K562 (cell line): ENCODE measurements at regions not wholly inside any gene's neighbourhood (a gene's known extent, or its start where the extent isn't known, plus 50 kb on each side); places are given as distances from the start of the nearest gene placed in this dataset.

ENCODE experiments used
- ATAC-seq: fragments of 200-7000 bp; cut with Tn5 transposase; 3 replicates; pipeline ENCODE4 v1.9.1; 2020; ENCODE audit warnings: moderate library complexity
- BruUV-seq: library from RNA; stranded (reverse); fragments of 400-500 nt; replicated peaks from 2 replicates; lab custom pipeline; 2021; lab: Mats Ljungman, UMichigan
- CTCF ChIA-PET: fragments of 300-600 bp; formaldehyde crosslinking; extraction: SDS; loops from one replicate; lab custom pipeline; 2021; ENCODE audit warnings: low intra/inter-chr PET ratio; lab: Yijun Ruan, JAX
- POLR2A ChIA-PET: fragments of 300-600, 350-650 bp; sonication (Branson Sonifier 250); formaldehyde crosslinking; extraction: SDS; loops from one replicate; lab custom pipeline; 2021; ENCODE audit warnings: antibody characterized with exemption, inconsistent platforms; lab: Yijun Ruan, JAX
- DNase-seq, 4 experiments: peaks; one replicate each; pipeline versions ENCODE4 v3.0.0 to v3.0.0-alpha.2; 2011 to 2018; ENCODE audit warnings: low spot score in 3 of 4, mixed read lengths in 3 of 4; ENCODE audit errors: extremely low read depth in 1 of 4
- FAIRE-seq: peaks from 2 replicates; lab custom pipeline; 2011; peaks lifted over from hg19 to GRCh38; lab: Jason Lieb, UNC
- H2AFZ ChIP-seq: 2 replicates; pipeline ENCODE4 v1.6.0; 2011; ENCODE audit warnings: low read depth, low read length, control low read depth, inconsistent platforms
- H3K27ac ChIP-seq: fragments of 200-600 bp; 3 replicates; pipeline ENCODE4 v1.8.0; 2011; ENCODE audit warnings: low read depth, mild to moderate bottlenecking, control low read depth, inconsistent platforms, low read length, moderate library complexity, mixed read lengths; ENCODE audit errors: extremely low read depth
- H3K27me3 ChIP-seq, 2 experiments: fragments of 300-600 bp in 1 of 2; 2 replicates in 1 of 2; 3 replicates in 1 of 2; pipeline versions ENCODE4 v1.6.0 to v1.8.0; 2011; ENCODE audit warnings: inconsistent platforms in 2 of 2, low read length in 2 of 2, mild to moderate bottlenecking in 1 of 2, mixed read lengths in 1 of 2, moderate library complexity in 1 of 2; ENCODE audit not compliant: control insufficient read depth in 2 of 2, insufficient read depth in 2 of 2
- H3K36me3 ChIP-seq: fragments of 300-600 bp; 3 replicates; pipeline ENCODE4 v1.8.0; 2011; ENCODE audit warnings: mild to moderate bottlenecking, low read length, inconsistent platforms; ENCODE audit not compliant: control insufficient read depth, insufficient read depth
- H3K4me1 ChIP-seq, 2 experiments: fragments of 200-600 bp in 1 of 2; replicated peaks in 1 of 2; 2 replicates in 1 of 2; 3 replicates in 1 of 2; pipeline versions ENCODE4 v1.5.1 to v1.8.0; 2011; ENCODE audit warnings: inconsistent platforms in 2 of 2, low read length in 2 of 2, mild to moderate bottlenecking in 1 of 2, mixed read lengths in 1 of 2, moderate library complexity in 1 of 2; ENCODE audit not compliant: control insufficient read depth in 2 of 2, insufficient read depth in 2 of 2
- H3K4me2 ChIP-seq: 2 replicates; pipeline ENCODE4 v1.6.1; 2011; ENCODE audit warnings: low read length, control low read depth, inconsistent platforms, mixed read lengths; ENCODE audit not compliant: insufficient read depth
- H3K4me3 ChIP-seq: fragments of 200-600 bp; sonication (generic), shearing (Covaris generic); 2 replicates; pipeline ENCODE4 v1.5.1; 2016; ENCODE audit warnings: control low read depth, inconsistent platforms
- H3K79me2 ChIP-seq: fragments of 200-600 bp; 3 replicates; pipeline ENCODE4 v1.8.0; 2011; ENCODE audit warnings: low read length, inconsistent platforms; ENCODE audit not compliant: control insufficient read depth, insufficient read depth
- H3K9ac ChIP-seq, 2 experiments: 2 replicates each; pipeline versions ENCODE4 v1.6.0 to v1.6.1; 2011; ENCODE audit warnings: low read depth in 2 of 2, low read length in 2 of 2, control low read depth in 1 of 2, inconsistent platforms in 1 of 2, mild to moderate bottlenecking in 1 of 2, mixed read lengths in 1 of 2; ENCODE audit not compliant: insufficient read depth in 1 of 2
- H3K9me1 ChIP-seq: one replicate; pipeline ENCODE4 v1.6.0; 2011; ENCODE audit warnings: inconsistent platforms, mild to moderate bottlenecking, low read length, moderate library complexity; ENCODE audit not compliant: control insufficient read depth, insufficient read depth
- H3K9me3 ChIP-seq: replicated peaks from 2 replicates; pipeline ENCODE4 v1.5.1; 2011; ENCODE audit warnings: low read depth, low read length, inconsistent platforms; ENCODE audit not compliant: control insufficient read depth, insufficient read depth
- H4K20me1 ChIP-seq: replicated peaks from 2 replicates; pipeline ENCODE4 v1.6.1; 2011; ENCODE audit warnings: low read length, inconsistent platforms, mixed read lengths; ENCODE audit not compliant: control insufficient read depth, insufficient read depth
- CREB5 ChIP-seq: fragments of 250-450 bp; sonication (Bioruptor Pico); IDR thresholded peaks from 2 replicates; pipeline ENCODE4 v1.5.0; 2020; ENCODE audit warnings: mild to moderate bottlenecking
- CTCFL ChIP-seq: IDR thresholded peaks from 2 replicates; pipeline ENCODE4 v1.6.1; 2011; ENCODE audit warnings: borderline replicate concordance, low read depth, mild to moderate bottlenecking, moderate library complexity, low read length; ENCODE audit not compliant: insufficient read depth, poor library complexity, severe bottlenecking
- MXI1 ChIP-seq: IDR thresholded peaks from 2 replicates; pipeline ENCODE4 v1.6.1; 2011; ENCODE audit warnings: low read depth, mild to moderate bottlenecking, improper control_type of control experiment, low read length
- NCOA6 ChIP-seq: fragments of 450-650 bp; IDR thresholded peaks from 2 replicates; pipeline ENCODE4 v1.6.1; 2017; ENCODE audit warnings: mild to moderate bottlenecking
- NFYB ChIP-seq: IDR thresholded peaks from 2 replicates; pipeline ENCODE4 v1.6.1; 2011; ENCODE audit warnings: mild to moderate bottlenecking, moderate library complexity; ENCODE audit not compliant: insufficient read length; ENCODE audit errors: extremely low read depth
- POLR2B ChIP-seq: fragments of 450-650 bp; IDR thresholded peaks from 2 replicates; pipeline ENCODE4 v1.6.1; 2018; ENCODE audit warnings: low read depth; ENCODE audit not compliant: partially characterized antibody
- RFX7 ChIP-seq: fragments of 250-450 bp; sonication (Bioruptor Pico); IDR thresholded peaks from 2 replicates; pipeline ENCODE4 v1.5.1; 2021; ENCODE audit warnings: mild to moderate bottlenecking
- SRSF7 ChIP-seq: fragments of 200-400 bp; formaldehyde crosslinking; optimal IDR thresholded peaks from 2 replicates; pipeline ENCODE3; 2017; ENCODE audit warnings: mild to moderate bottlenecking, low read depth, low read length
- ZBED1 ChIP-seq: IDR thresholded peaks from 2 replicates; pipeline ENCODE4 v1.6.1; 2014
- ZBTB33 ChIP-seq: sonication (generic); formaldehyde crosslinking; IDR thresholded peaks from 2 replicates; pipeline ENCODE4 v1.8.1; 2023; ENCODE audit warnings: mild to moderate bottlenecking, missing genetic modification reagents
- ZNF41 ChIP-seq: fragments of 250-450 bp; sonication (Bioruptor Pico); conservative IDR thresholded peaks from 2 replicates; pipeline ENCODE4 v1.4.0; 2020; ENCODE audit warnings: mild to moderate bottlenecking
- ZNF561 ChIP-seq: fragments of 450-650 bp; formaldehyde crosslinking; conservative IDR thresholded peaks from 2 replicates; pipeline ENCODE4 v1.4.0; 2020; ENCODE audit warnings: mild to moderate bottlenecking, moderate library complexity
- WGBS: fragments of 100-300 bp; shearing (Covaris generic); methylation state at CpG from one replicate; pipeline ENCODE4 v1.1.6; 2016; ENCODE audit warnings: low coverage, mixed read lengths; ENCODE audit not compliant: insufficient coverage; ENCODE audit errors: missing lambda C conversion rate; 5-methylcytosine and 5-hydroxymethylcytosine counted together
- in situ Hi-C: fragments of 300-500 bp; cut with MboI; formaldehyde crosslinking; loops from 4 replicates; pipeline ENCODE4 v1.15.0; 2018; ENCODE audit warnings: inconsistent platforms, mixed read lengths
- intact Hi-C: fragments of 100-400 bp; cut with micrococcal nuclease; formaldehyde crosslinking; loops from 2 replicates; pipeline ENCODE4 v1.14.2; 2022
- TF ChIP-seq, protein P1 (sequence below): fragments of 450-650 bp; IDR thresholded peaks from 2 replicates; pipeline ENCODE4 v1.6.1; 2016; ENCODE audit warnings: low read depth, mild to moderate bottlenecking, moderate library complexity
- TF ChIP-seq, protein P2 (sequence below): fragments of 250-450 bp; sonication (Bioruptor Pico); IDR thresholded peaks from 2 replicates; pipeline ENCODE4 v1.5.1; 2021; ENCODE audit warnings: mild to moderate bottlenecking
- TF ChIP-seq, protein P3 (sequence below): sonication (generic); formaldehyde crosslinking; IDR thresholded peaks from 2 replicates; pipeline ENCODE4 v1.8.0; 2022; ENCODE audit warnings: mild to moderate bottlenecking, low read depth, missing genetic modification reagents

GRCh38 chrX:43018031-43018430 lies 240.1 kb upstream of the PPP1R2C start:
- Histone ChIP-seq H3K9me1 (no peaks in the 10 kb centered on the region), H3K79me2 (no peaks in the 10 kb centered on the region), H3K36me3 (no peaks in the 10 kb centered on the region; the same call in 2 of the 3 replicates), H3K27ac (no peak overlapping the region), H3K9me3 (no peaks in the 10 kb centered on the region), H3K27me3 (no peaks in the 10 kb centered on the region), H3K4me3 (no peak overlapping the region), H3K4me2 (no peak overlapping the region), H4K20me1 (no peaks in the 10 kb centered on the region), H3K4me1 (no peaks in the 10 kb centered on the region), H2AFZ (no peak overlapping the region), H3K9ac (no peak overlapping the region)
- in situ Hi-C loops (no loop called here), intact Hi-C loops (no loop called here)
- BruUV-seq, result no TSS peak
- POLR2A ChIA-PET, result no interaction called here
- no peak for ATAC-seq
- FAIRE-seq, result no peak
- CTCF ChIA-PET, result no interaction called here
- WGBS, result 5% methylated on average over 4 of the region's 5 CpGs
- no peak for DNase-seq
- TF ChIP-seq, protein P1, sequence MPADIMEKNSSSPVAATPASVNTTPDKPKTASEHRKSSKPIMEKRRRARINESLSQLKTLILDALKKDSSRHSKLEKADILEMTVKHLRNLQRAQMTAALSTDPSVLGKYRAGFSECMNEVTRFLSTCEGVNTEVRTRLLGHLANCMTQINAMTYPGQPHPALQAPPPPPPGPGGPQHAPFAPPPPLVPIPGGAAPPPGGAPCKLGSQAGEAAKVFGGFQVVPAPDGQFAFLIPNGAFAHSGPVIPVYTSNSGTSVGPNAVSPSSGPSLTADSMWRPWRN, result no peak
- TF ChIP-seq, protein P2, sequence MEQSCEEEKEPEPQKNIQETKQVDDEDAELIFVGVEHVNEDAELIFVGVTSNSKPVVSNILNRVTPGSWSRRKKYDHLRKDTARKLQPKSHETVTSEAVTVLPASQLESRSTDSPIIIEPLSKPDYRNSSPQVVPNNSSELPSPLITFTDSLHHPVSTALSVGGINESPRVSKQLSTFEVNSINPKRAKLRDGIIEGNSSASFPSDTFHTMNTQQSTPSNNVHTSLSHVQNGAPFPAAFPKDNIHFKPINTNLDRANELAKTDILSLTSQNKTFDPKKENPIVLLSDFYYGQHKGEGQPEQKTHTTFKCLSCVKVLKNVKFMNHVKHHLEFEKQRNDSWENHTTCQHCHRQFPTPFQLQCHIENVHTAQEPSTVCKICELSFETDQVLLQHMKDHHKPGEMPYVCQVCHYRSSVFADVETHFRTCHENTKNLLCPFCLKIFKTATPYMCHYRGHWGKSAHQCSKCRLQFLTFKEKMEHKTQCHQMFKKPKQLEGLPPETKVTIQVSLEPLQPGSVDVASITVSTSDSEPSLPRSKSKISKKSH, result no peak
- no peak for TF ChIP-seq NCOA6
- TF ChIP-seq POLR2B, result no peak
- TF ChIP-seq MXI1, result no peak
- no peak for TF ChIP-seq RFX7 (CRISPR knock-in tag)
- no peak for TF ChIP-seq CREB5 (CRISPR knock-in tag)
- TF ChIP-seq CTCFL, result no peak
- TF ChIP-seq ZNF561 (CRISPR knock-in tag), result no peak
- no peak for TF ChIP-seq ZNF41 (CRISPR knock-in tag)
- TF ChIP-seq NFYB, result no peak
- TF ChIP-seq SRSF7, result no peak
- TF ChIP-seq, protein P3, sequence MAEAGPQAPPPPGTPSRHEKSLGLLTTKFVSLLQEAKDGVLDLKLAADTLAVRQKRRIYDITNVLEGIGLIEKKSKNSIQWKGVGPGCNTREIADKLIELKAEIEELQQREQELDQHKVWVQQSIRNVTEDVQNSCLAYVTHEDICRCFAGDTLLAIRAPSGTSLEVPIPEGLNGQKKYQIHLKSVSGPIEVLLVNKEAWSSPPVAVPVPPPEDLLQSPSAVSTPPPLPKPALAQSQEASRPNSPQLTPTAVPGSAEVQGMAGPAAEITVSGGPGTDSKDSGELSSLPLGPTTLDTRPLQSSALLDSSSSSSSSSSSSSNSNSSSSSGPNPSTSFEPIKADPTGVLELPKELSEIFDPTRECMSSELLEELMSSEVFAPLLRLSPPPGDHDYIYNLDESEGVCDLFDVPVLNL, result no peak
- no peak for TF ChIP-seq ZBTB33 (CRISPR knock-in tag)
- TF ChIP-seq ZBED1, result no peak
